RCC 7860 (cell line): ENCODE measurements at regions not wholly inside any gene's neighbourhood (a gene's known extent, or its start where the extent isn't known, plus 50 kb on each side); places are given as distances from the start of the nearest gene placed in this dataset.
"Not testable (repeated sequence)": the region's sequence is repeated elsewhere in the genome, so short reads cannot be mapped to it uniquely, and the experiment has no call there.

Experiments
- DNase-seq: peaks from one replicate; pipeline ENCODE4 v3.0.0-alpha.2; 2015; ENCODE audit warnings: low spot score
- FAIRE-seq: peaks from 2 replicates; lab custom pipeline; 2012; peaks lifted over from hg19 to GRCh38; lab: Jason Lieb, UNC

GRCh38 chr6:160804639-160805038, 102.6 kb downstream of the PLG start:
- FAIRE-seq: no peak
- DNase-seq: no peak

- DNase-seq (no peak), FAIRE-seq (no peak)
These were observed 106.2 kb downstream of the PLG start for GRCh38 chr6:160808263-160808662.

GRCh38 chr6:160810238-160810637, 108.2 kb downstream of the PLG start:
- FAIRE-seq: no peak
- no peak for DNase-seq

GRCh38 chr6:160812097-160812496, 110.1 kb downstream of the PLG start:
- FAIRE-seq: no peak
- DNase-seq: no peak

- no peak for DNase-seq
- FAIRE-seq: no peak
These were observed 116.9 kb downstream of the PLG start for GRCh38 chr6:160818934-160819333.

GRCh38 chr6:160820661-160821060, 118.6 kb downstream of the PLG start:
- not testable (repeated sequence) for DNase-seq, FAIRE-seq

- DNase-seq (no peak), FAIRE-seq (no peak)
These were observed 129.7 kb downstream of the PLG start for GRCh38 chr6:160831739-160832138.

- FAIRE-seq: no peak
- DNase-seq: no peak
These were observed 130.4 kb downstream of the PLG start for GRCh38 chr6:160832422-160832821.

- DNase-seq (no peak), FAIRE-seq (no peak)
These were observed 135.1 kb downstream of the PLG start for GRCh38 chr6:160837146-160837545.

- no peak for DNase-seq
- no peak for FAIRE-seq
These were observed 140.5 kb upstream of the MAP3K4 start for GRCh38 chr6:160851031-160851430.

- no peak for DNase-seq
These were observed 137.6 kb upstream of the MAP3K4 start for GRCh38 chr6:160853946-160854345.

GRCh38 chr6:160858886-160859285, 132.7 kb upstream of the MAP3K4 start:
- no peak for FAIRE-seq
- DNase-seq: no peak

More at GRCh38 chr6:160853946-160854345, 137.6 kb upstream of the MAP3K4 start:
- no peak for FAIRE-seq

- no peak for FAIRE-seq
These were observed 131.7 kb upstream of the MAP3K4 start for GRCh38 chr6:160859822-160860221.

GRCh38 chr6:160861824-160862223, 129.7 kb upstream of the MAP3K4 start:
- FAIRE-seq: no peak
- DNase-seq: no peak

More at GRCh38 chr6:160859822-160860221, 131.7 kb upstream of the MAP3K4 start:
- no peak for DNase-seq

GRCh38 chr6:160863782-160864181, 127.8 kb upstream of the MAP3K4 start:
- no peak for FAIRE-seq

GRCh38 chr6:160871320-160871719, 120.2 kb upstream of the MAP3K4 start:
- DNase-seq (no peak), FAIRE-seq (no peak)

More at GRCh38 chr6:160863782-160864181, 127.8 kb upstream of the MAP3K4 start:
- no peak for DNase-seq

- DNase-seq (no peak), FAIRE-seq (no peak)
These were observed 110.3 kb upstream of the MAP3K4 start for GRCh38 chr6:160881148-160881808.

GRCh38 chr6:160882006-160882405, 109.6 kb upstream of the MAP3K4 start:
- DNase-seq (no peak), FAIRE-seq (no peak)

GRCh38 chr6:160882791-160883279, 108.7 kb upstream of the MAP3K4 start:
- FAIRE-seq: no peak
- DNase-seq: no peak

GRCh38 chr6:160883560-160883959, 108.0 kb upstream of the MAP3K4 start:
- FAIRE-seq (no peak), DNase-seq (no peak)

- no peak for FAIRE-seq
- no peak for DNase-seq
These were observed 107.6 kb upstream of the MAP3K4 start for GRCh38 chr6:160883999-160884398.

GRCh38 chr6:160889148-160889547, 102.4 kb upstream of the MAP3K4 start:
- DNase-seq, FAIRE-seq: not testable (repeated sequence)

GRCh38 chr6:160891690-160892089, 99.9 kb upstream of the MAP3K4 start:
- no peak for FAIRE-seq
- no peak for DNase-seq
